ENCODE measurements at regions not wholly inside any gene's neighbourhood (a gene's known extent, or its start where the extent isn't known, plus 50 kb on each side); places are given as distances from the start of the nearest gene placed in this dataset.

DNA sequence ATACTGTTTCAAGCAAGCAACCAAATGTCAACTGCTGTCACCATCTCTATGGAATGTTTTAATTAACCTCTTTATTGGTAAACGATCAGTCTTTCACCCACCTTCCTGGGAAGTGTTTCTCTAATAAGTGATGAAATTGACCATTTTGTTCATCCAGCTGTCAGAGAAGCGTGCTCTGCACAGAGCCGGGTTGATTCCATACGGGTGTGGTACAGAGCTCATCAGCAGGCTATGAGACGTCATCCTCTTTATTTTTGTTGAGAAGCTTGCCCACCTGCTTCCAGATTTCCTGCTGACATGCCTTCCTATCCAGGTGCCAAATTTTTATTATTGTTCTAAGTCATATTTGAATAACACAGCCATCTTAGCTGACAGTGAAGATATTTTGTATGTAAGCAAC is 482.5 kb downstream of the RWDD3 start:
- TF ChIP-seq, protein P1, sequence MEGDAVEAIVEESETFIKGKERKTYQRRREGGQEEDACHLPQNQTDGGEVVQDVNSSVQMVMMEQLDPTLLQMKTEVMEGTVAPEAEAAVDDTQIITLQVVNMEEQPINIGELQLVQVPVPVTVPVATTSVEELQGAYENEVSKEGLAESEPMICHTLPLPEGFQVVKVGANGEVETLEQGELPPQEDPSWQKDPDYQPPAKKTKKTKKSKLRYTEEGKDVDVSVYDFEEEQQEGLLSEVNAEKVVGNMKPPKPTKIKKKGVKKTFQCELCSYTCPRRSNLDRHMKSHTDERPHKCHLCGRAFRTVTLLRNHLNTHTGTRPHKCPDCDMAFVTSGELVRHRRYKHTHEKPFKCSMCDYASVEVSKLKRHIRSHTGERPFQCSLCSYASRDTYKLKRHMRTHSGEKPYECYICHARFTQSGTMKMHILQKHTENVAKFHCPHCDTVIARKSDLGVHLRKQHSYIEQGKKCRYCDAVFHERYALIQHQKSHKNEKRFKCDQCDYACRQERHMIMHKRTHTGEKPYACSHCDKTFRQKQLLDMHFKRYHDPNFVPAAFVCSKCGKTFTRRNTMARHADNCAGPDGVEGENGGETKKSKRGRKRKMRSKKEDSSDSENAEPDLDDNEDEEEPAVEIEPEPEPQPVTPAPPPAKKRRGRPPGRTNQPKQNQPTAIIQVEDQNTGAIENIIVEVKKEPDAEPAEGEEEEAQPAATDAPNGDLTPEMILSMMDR (IDR thresholded peaks at IDR 0.05; ENCODE audit: extremely low read depth, insufficient read depth, missing control alignments) = no peak
- DNase-seq (ENCODE audit: low spot score) = no peak
- in situ Hi-C loops (cut with MboI; ENCODE audit: low pct_unique_long_range_greater_than_20kb, low sequenced_read_pairs, unreplicated experiment) = no loop called here

DNA sequence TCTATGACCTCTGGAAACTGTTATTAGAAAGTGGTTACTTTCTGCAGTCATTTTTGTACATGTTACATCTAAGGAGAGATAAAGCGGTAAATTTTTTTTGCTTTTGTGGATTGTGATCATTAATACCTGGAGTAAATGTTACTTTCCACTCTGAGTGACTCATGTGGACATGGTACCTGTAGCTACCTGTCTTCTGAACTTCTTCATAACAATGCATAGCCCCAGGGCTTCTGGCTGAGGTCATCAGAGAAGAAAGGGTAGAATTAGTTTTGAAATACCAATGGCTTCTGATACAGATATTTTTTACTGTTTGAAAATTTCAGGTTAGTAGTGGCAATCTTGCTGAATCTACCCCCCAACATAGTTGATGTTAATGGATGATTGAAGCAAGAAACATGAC is 489.3 kb downstream of the RWDD3 start:
- TF ChIP-seq, protein P1 (IDR thresholded peaks at IDR 0.05; ENCODE audit: extremely low read depth, insufficient read depth, missing control alignments) = no peak
- in situ Hi-C loops (cut with MboI; ENCODE audit: low pct_unique_long_range_greater_than_20kb, low sequenced_read_pairs, unreplicated experiment) = no loop called here
- DNase-seq (ENCODE audit: low spot score) = no peak

DNA sequence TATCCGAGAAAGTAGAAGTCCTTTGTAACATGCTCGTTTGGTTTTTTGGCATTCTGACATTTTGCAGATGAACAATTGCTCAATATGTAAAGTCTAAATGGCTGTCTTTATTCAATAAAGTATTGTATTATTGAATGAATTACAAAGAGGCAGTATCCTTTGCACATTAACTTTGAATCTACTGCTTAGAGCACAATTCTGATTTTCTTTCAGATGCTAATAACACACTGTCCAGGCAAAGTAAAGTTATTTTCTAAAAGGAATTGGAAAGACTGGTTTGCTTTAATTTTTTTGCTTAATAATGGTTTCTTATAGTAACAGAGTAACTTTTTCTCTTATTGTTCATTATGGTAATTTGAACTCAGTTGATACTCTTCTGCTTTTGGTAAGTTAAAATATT is 494.8 kb downstream of the RWDD3 start:
- in situ Hi-C loops (cut with MboI; ENCODE audit: low pct_unique_long_range_greater_than_20kb, low sequenced_read_pairs, unreplicated experiment) = no loop called here
- TF ChIP-seq, protein P1 (IDR thresholded peaks at IDR 0.05; ENCODE audit: extremely low read depth, insufficient read depth, missing control alignments) = no peak
- DNase-seq (ENCODE audit: low spot score) = no peak

DNA sequence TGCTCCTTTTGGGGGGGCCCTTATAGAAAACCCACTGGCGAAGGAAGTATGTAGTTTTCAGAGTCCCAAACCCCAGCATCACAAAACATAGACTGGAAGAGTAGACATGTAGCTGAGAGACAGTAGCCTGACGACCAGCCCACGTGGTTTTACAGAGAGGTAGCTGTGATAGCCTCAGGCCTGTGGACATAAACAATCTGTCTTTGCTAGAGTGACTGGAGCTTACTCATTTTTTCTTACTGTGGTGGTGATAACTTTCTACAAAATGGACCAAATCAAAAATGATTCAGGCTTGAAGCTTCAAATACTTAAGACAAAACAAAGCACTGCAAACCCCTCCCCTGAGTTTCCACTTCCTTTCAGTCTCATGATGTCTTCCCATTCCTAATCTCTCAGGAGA is 497.0 kb downstream of the RWDD3 start:
- no peak for DNase-seq (ENCODE audit: low spot score)
- in situ Hi-C loops (cut with MboI; ENCODE audit: low pct_unique_long_range_greater_than_20kb, low sequenced_read_pairs, unreplicated experiment) = no loop called here
- TF ChIP-seq, protein P1 (IDR thresholded peaks at IDR 0.05; ENCODE audit: extremely low read depth, insufficient read depth, missing control alignments) = no peak

DNA sequence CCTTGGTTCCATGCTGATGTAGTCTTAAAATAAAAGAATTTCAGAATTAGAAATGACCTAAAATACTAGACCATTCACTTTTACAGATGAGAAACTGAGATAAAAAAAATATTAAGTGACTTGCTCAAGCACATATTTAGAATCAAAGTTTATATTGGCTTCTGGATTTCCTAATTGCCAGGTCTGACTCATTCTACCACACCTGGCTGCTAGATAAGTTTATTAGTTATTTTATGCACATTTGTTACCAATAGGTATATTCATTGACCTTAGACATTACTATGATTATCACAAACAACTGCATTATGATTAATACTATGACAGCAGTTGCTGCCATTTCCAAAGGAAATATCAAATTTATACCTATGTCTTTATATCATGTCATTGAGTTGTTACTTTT is 497.5 kb downstream of the RWDD3 start:
- in situ Hi-C loops (cut with MboI; ENCODE audit: low pct_unique_long_range_greater_than_20kb, low sequenced_read_pairs, unreplicated experiment) = no loop called here
- TF ChIP-seq, protein P1 (IDR thresholded peaks at IDR 0.05; ENCODE audit: extremely low read depth, insufficient read depth, missing control alignments) = no peak
- DNase-seq (ENCODE audit: low spot score) = no peak

DNA sequence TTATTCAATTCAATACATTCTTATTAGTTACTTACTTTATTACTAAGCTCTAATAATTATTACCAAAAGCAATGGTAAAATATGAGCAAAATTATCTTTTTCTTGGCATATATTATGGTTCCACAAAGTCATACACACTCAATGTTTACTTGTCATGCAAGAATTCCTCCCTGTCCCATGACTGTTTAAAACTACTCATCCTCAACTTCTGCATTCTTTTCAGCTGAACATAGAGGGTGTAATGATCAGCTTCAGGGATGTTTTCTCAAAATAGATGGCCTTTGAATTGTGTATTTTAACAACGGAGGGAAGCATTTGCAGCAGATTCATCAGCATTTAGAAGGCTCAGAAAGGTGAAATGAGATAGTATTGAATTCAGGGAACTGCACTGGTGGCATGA is 499.0 kb downstream of the RWDD3 start:
- DNase-seq (ENCODE audit: low spot score) = no peak
- in situ Hi-C loops (cut with MboI; ENCODE audit: low pct_unique_long_range_greater_than_20kb, low sequenced_read_pairs, unreplicated experiment) = no loop called here

More for the DNA sequence above, 499.0 kb downstream of the RWDD3 start:
- TF ChIP-seq, protein P1 (IDR thresholded peaks at IDR 0.05; ENCODE audit: extremely low read depth, insufficient read depth, missing control alignments) = no peak
